NCI-H1092 (cell line): ENCODE measurements at regions not wholly inside any gene's neighbourhood (a gene's known extent, or its start where the extent isn't known, plus 50 kb on each side); places are given as distances from the start of the nearest gene placed in this dataset.

Experiments used
- DNase-seq: peaks from one replicate; lab custom pipeline; 2025; lab: John Stamatoyannopoulos, UW

GRCh38 chr13:59488436-59488835 lies 675.3 kb downstream of the DIAPH3 start:
- no peak for DNase-seq

- DNase-seq, result no peak
Measured at GRCh38 chr13:59490651-59491050, 673.1 kb downstream of the DIAPH3 start.

- no peak for DNase-seq
Measured at GRCh38 chr13:59492030-59492636, 671.6 kb downstream of the DIAPH3 start.

GRCh38 chr13:59493436-59493965 lies 670.2 kb downstream of the DIAPH3 start:
- no peak for DNase-seq

GRCh38 chr13:59494151-59494550 lies 669.6 kb downstream of the DIAPH3 start:
- no peak for DNase-seq

- DNase-seq, result no peak
Measured at GRCh38 chr13:59494560-59494970, 669.2 kb downstream of the DIAPH3 start.

GRCh38 chr13:59495299-59495698 lies 668.4 kb downstream of the DIAPH3 start:
- DNase-seq, result no peak

GRCh38 chr13:59495936-59496512 lies 667.7 kb downstream of the DIAPH3 start:
- no peak for DNase-seq

GRCh38 chr13:59497621-59498247 lies 666.0 kb downstream of the DIAPH3 start:
- DNase-seq, result no peak

- DNase-seq, result no peak
Measured at GRCh38 chr13:59501004-59501403, 662.7 kb downstream of the DIAPH3 start.

- DNase-seq, result no peak
Measured at GRCh38 chr13:59504407-59504806, 659.3 kb downstream of the DIAPH3 start.

- no peak for DNase-seq
Measured at GRCh38 chr13:59510386-59510785, 653.3 kb downstream of the DIAPH3 start.

GRCh38 chr13:59513686-59514085 lies 650.0 kb downstream of the DIAPH3 start:
- DNase-seq, result no peak

GRCh38 chr13:59514316-59514715 lies 649.4 kb downstream of the DIAPH3 start:
- DNase-seq, result no peak

- DNase-seq, result no peak
Measured at GRCh38 chr13:59519819-59520218, 643.9 kb downstream of the DIAPH3 start.

GRCh38 chr13:59521549-59521948 lies 642.2 kb downstream of the DIAPH3 start:
- DNase-seq, result no peak

GRCh38 chr13:59522652-59523051 lies 641.1 kb downstream of the DIAPH3 start:
- DNase-seq, result no peak

- no peak for DNase-seq
Measured at GRCh38 chr13:59527500-59527899, 636.2 kb downstream of the DIAPH3 start.

GRCh38 chr13:59531571-59532091 lies 632.1 kb downstream of the DIAPH3 start:
- peak; percentile 42 for DNase-seq

- no peak for DNase-seq
Measured at GRCh38 chr13:59532405-59532804, 631.3 kb downstream of the DIAPH3 start.

GRCh38 chr13:59533561-59534555 lies 629.9 kb downstream of the DIAPH3 start:
- no peak for DNase-seq

- no peak for DNase-seq
Measured at GRCh38 chr13:59534806-59535205, 628.9 kb downstream of the DIAPH3 start.
